HepG2 (cell line): ENCODE measurements at regions not wholly inside any gene's neighbourhood (a gene's known extent, or its start where the extent isn't known, plus 50 kb on each side); places are given as distances from the start of the nearest gene placed in this dataset.
A peak's percentile ranks its signal among the peaks of the same experiment; 100 is the strongest.

Source experiments
- ATF7-NPFF ChIP-seq: sonication (generic); formaldehyde crosslinking; IDR thresholded peaks from 2 replicates; pipeline ENCODE4 v1.8.1; 2023; ENCODE audit warnings: mild to moderate bottlenecking, low read depth, missing genetic modification reagents, moderate library complexity
- BRD4 ChIP-seq: sonication (generic); formaldehyde crosslinking; IDR thresholded peaks from 2 replicates; pipeline ENCODE4 v1.4.0; 2020; ENCODE audit warnings: missing genetic modification reagents
- HOXA3 ChIP-seq: sonication (generic); formaldehyde crosslinking; IDR thresholded peaks from 2 replicates; pipeline ENCODE4 v1.5.0; 2020; ENCODE audit warnings: missing genetic modification reagents
- LRRFIP1 ChIP-seq: sonication (generic); formaldehyde crosslinking; conservative IDR thresholded peaks from 2 replicates; pipeline ENCODE4 v1.4.0; 2020; ENCODE audit warnings: missing genetic modification reagents
- MYC ChIP-seq: sonication (generic); formaldehyde crosslinking; IDR thresholded peaks from 2 replicates; pipeline ENCODE4 v1.9.0; 2021; ENCODE audit warnings: missing genetic modification reagents, borderline replicate concordance
- PREB ChIP-seq: sonication (generic); formaldehyde crosslinking; IDR thresholded peaks from 2 replicates; pipeline ENCODE4 v1.4.0; 2020; ENCODE audit warnings: missing genetic modification reagents
- SMAD1 ChIP-seq: sonication (generic); formaldehyde crosslinking; IDR thresholded peaks from 2 replicates; pipeline ENCODE4 v1.4.0; 2020; ENCODE audit warnings: missing genetic modification reagents, low read depth, mild to moderate bottlenecking, borderline replicate concordance
- TMF1 ChIP-seq: sonication (generic); formaldehyde crosslinking; IDR thresholded peaks from 2 replicates; pipeline ENCODE4 v1.8.1; 2022; ENCODE audit warnings: low read depth, missing genetic modification reagents
- ZBTB49 ChIP-seq: sonication (generic); formaldehyde crosslinking; IDR thresholded peaks from 2 replicates; pipeline ENCODE4 v1.4.0; 2020; ENCODE audit warnings: missing genetic modification reagents, borderline replicate concordance
- ZKSCAN8 ChIP-seq: IDR thresholded peaks from 2 replicates; pipeline ENCODE4 v1.6.1; 2016; ENCODE audit warnings: borderline replicate concordance, missing genetic modification reagents, missing compliant biosample characterization
- ZNF34 ChIP-seq: sonication (generic); formaldehyde crosslinking; IDR thresholded peaks from 2 replicates; pipeline ENCODE4 v1.4.0; 2020; ENCODE audit warnings: mild to moderate bottlenecking, missing genetic modification reagents, borderline replicate concordance
- ZNF362 ChIP-seq: sonication (generic); formaldehyde crosslinking; IDR thresholded peaks from 2 replicates; pipeline ENCODE4 v1.4.0; 2020; ENCODE audit warnings: missing genetic modification reagents, mild to moderate bottlenecking, borderline replicate concordance
- ZNF557 ChIP-seq: sonication (generic); formaldehyde crosslinking; IDR thresholded peaks from 2 replicates; pipeline ENCODE4 v1.4.0; 2020; ENCODE audit warnings: missing genetic modification reagents
- ZNF609 ChIP-seq: sonication (generic); formaldehyde crosslinking; IDR thresholded peaks from 2 replicates; pipeline ENCODE4 v1.4.0; 2020; ENCODE audit warnings: mild to moderate bottlenecking, missing genetic modification reagents, borderline replicate concordance
- ZNF644 ChIP-seq: IDR thresholded peaks from 2 replicates; pipeline ENCODE4 v1.6.1; 2016; ENCODE audit warnings: low read depth
- ZNF709 ChIP-seq: sonication (generic); formaldehyde crosslinking; IDR thresholded peaks from 2 replicates; pipeline ENCODE4 v1.5.0; 2020; ENCODE audit warnings: mild to moderate bottlenecking, missing genetic modification reagents
- ZNF883 ChIP-seq: sonication (generic); formaldehyde crosslinking; IDR thresholded peaks from 2 replicates; pipeline ENCODE4 v1.5.1; 2020; ENCODE audit warnings: mild to moderate bottlenecking, missing genetic modification reagents; ENCODE audit errors: not compliant biosample characterization

- no peak for TF ChIP-seq ZNF609 (CRISPR knock-in tag)
- TF ChIP-seq PREB (CRISPR knock-in tag): no peak
- TF ChIP-seq MYC (CRISPR knock-in tag): no peak
- no peak for TF ChIP-seq ZKSCAN8 (CRISPR knock-in tag)
- TF ChIP-seq ZNF644 (CRISPR knock-in tag): peak; percentile 49; the same call in 1 of the 2 replicates
- TF ChIP-seq HOXA3 (CRISPR knock-in tag): 0 out of 2 replicates have a peak, but pooled peaks have one; percentile 26
- no peak for TF ChIP-seq ZNF362
- TF ChIP-seq TMF1 (CRISPR knock-in tag): no peak
- no peak for TF ChIP-seq BRD4 (CRISPR knock-in tag)
- TF ChIP-seq ATF7-NPFF (CRISPR knock-in tag): no peak
- no peak for TF ChIP-seq ZNF34 (CRISPR knock-in tag)
- TF ChIP-seq ZNF883 (CRISPR knock-in tag): no peak
- no peak for TF ChIP-seq ZNF709 (CRISPR knock-in tag)
- no peak for TF ChIP-seq ZNF557 (CRISPR knock-in tag)
- TF ChIP-seq ZBTB49 (CRISPR knock-in tag): no peak
- no peak for TF ChIP-seq LRRFIP1 (CRISPR knock-in tag)
- no peak for TF ChIP-seq SMAD1 (CRISPR knock-in tag)
Measured at GRCh38 chr16:80418517-80419355, 122.1 kb upstream of the DYNLRB2 start (continued).
